ENCODE measurements at regions not wholly inside any gene's neighbourhood (a gene's known extent, or its start where the extent isn't known, plus 50 kb on each side); places are given as distances from the start of the nearest gene placed in this dataset.

GRCh38 chr3:18828637-18829036 lies 319.7 kb upstream of the KCNH8 start:
- H3K9ac ChIP-seq (ENCODE audit: low read depth in 1 of 2, low read length in 2 of 2), result no peak overlapping the region
- no peaks in the 10 kb centered on the region for H3K27me3 ChIP-seq (ENCODE audit: control insufficient read depth in 4 of 4, insufficient read depth in 4 of 4, low read length in 3 of 4)
- 93% methylated on average over 2 of the region's 2 CpGs for WGBS
- H3K4me3 ChIP-seq (ENCODE audit: low read depth in 1 of 3, low read length in 3 of 3), result no peak overlapping the region
- no peaks in the 10 kb centered on the region for H3K9me3 ChIP-seq (ENCODE audit: control insufficient read depth in 4 of 4, low read length in 3 of 4)
- TF ChIP-seq MAX (IDR thresholded peaks at IDR 0.05) (no peak), GABPA (IDR thresholded peaks at IDR 0.05 in 1 of 2, conservative IDR thresholded peaks at IDR 0.05 in 1 of 2) (no peak), RXRA (IDR thresholded peaks at IDR 0.05) (no peak), YY1 (IDR thresholded peaks at IDR 0.05) (no peak), TAF1 (conservative IDR thresholded peaks at IDR 0.05) (no peak), HNF4A (conservative IDR thresholded peaks at IDR 0.05) (no peak), ATF3 (IDR thresholded peaks at IDR 0.05) (no peak), JUND (IDR thresholded peaks at IDR 0.05) (no peak), FOXA1 (IDR thresholded peaks at IDR 0.05) (no peak), FOXA2 (IDR thresholded peaks at IDR 0.05) (no peak)
- H3K4me1 ChIP-seq (ENCODE audit: control insufficient read depth in 4 of 4, insufficient read depth in 4 of 4, low read length in 3 of 4), result no peaks in the 10 kb centered on the region
- no peak overlapping the region for H3K27ac ChIP-seq (ENCODE audit: low read depth in 1 of 2, low read length in 2 of 2)
- no peaks in the 10 kb centered on the region for H3K36me3 ChIP-seq (ENCODE audit: control insufficient read depth in 4 of 4, insufficient read depth in 3 of 4, low read depth in 1 of 4, low read length in 3 of 4)
- DNase-seq (ENCODE audit: low spot score), result no peak

- no peaks in the 10 kb centered on the region for H3K4me1 ChIP-seq (ENCODE audit: control insufficient read depth in 4 of 4, insufficient read depth in 4 of 4, low read length in 3 of 4)
- 48% methylated on average over 3 of the region's 3 CpGs for WGBS
- H3K27ac ChIP-seq (ENCODE audit: low read depth in 1 of 2, low read length in 2 of 2), result no peak overlapping the region
- TF ChIP-seq ATF3 (IDR thresholded peaks at IDR 0.05) (no peak), FOXA1 (IDR thresholded peaks at IDR 0.05) (no peak), NR2F2 (IDR thresholded peaks at IDR 0.05) (no peak), GABPA (IDR thresholded peaks at IDR 0.05 in 1 of 2, conservative IDR thresholded peaks at IDR 0.05 in 1 of 2) (no peak), CTCF (IDR thresholded peaks at IDR 0.05; ENCODE audit: low read depth, low read length, missing input control) (no peak), RAD21 (IDR thresholded peaks at IDR 0.05) (no peak), SP1 (IDR thresholded peaks at IDR 0.05) (no peak), JUND (IDR thresholded peaks at IDR 0.05) (no peak), TAF1 (conservative IDR thresholded peaks at IDR 0.05) (no peak), HNF4G (IDR thresholded peaks at IDR 0.05) (no peak), MAX (IDR thresholded peaks at IDR 0.05) (no peak)
- H3K9ac ChIP-seq (ENCODE audit: low read depth in 1 of 2, low read length in 2 of 2), result no peak overlapping the region
- no peak overlapping the region for H3K4me3 ChIP-seq (ENCODE audit: low read depth in 1 of 3, low read length in 3 of 3)
- H3K36me3 ChIP-seq (ENCODE audit: control insufficient read depth in 4 of 4, insufficient read depth in 3 of 4, low read depth in 1 of 4, low read length in 3 of 4), result no peaks in the 10 kb centered on the region
- no peaks in the 10 kb centered on the region for H3K27me3 ChIP-seq (ENCODE audit: control insufficient read depth in 4 of 4, insufficient read depth in 4 of 4, low read length in 3 of 4)
- no peak for DNase-seq (ENCODE audit: low spot score)
- no peaks in the 10 kb centered on the region for H3K9me3 ChIP-seq (ENCODE audit: control insufficient read depth in 4 of 4, low read length in 3 of 4)
Measured at GRCh38 chr3:18827664-18828063, 320.6 kb upstream of the KCNH8 start.

GRCh38 chr3:18825665-18826064 lies 322.6 kb upstream of the KCNH8 start:
- H3K36me3 ChIP-seq (ENCODE audit: control insufficient read depth in 4 of 4, insufficient read depth in 3 of 4, low read depth in 1 of 4, low read length in 3 of 4), result no peaks in the 10 kb centered on the region
- no peak for DNase-seq (ENCODE audit: low spot score)
- no peaks in the 10 kb centered on the region for H3K4me1 ChIP-seq (ENCODE audit: control insufficient read depth in 4 of 4, insufficient read depth in 4 of 4, low read length in 3 of 4)
- no peak overlapping the region for H3K9ac ChIP-seq (ENCODE audit: low read depth in 1 of 2, low read length in 2 of 2)
- no peaks in the 10 kb centered on the region for H3K27me3 ChIP-seq (ENCODE audit: control insufficient read depth in 4 of 4, insufficient read depth in 4 of 4, low read length in 3 of 4)
- H3K27ac ChIP-seq (ENCODE audit: low read depth in 1 of 2, low read length in 2 of 2), result no peak overlapping the region
- no peak for TF ChIP-seq FOXA2 (IDR thresholded peaks at IDR 0.05)
- TF ChIP-seq REST (IDR thresholded peaks at IDR 0.05), result no peak
- no peak for TF ChIP-seq ZBTB33 (IDR thresholded peaks at IDR 0.05)
- no peak for TF ChIP-seq JUND (IDR thresholded peaks at IDR 0.05)
- no peak for TF ChIP-seq TAF1 (conservative IDR thresholded peaks at IDR 0.05)
- no peak for TF ChIP-seq RXRA (IDR thresholded peaks at IDR 0.05)
- TF ChIP-seq GABPA (IDR thresholded peaks at IDR 0.05 in 1 of 2, conservative IDR thresholded peaks at IDR 0.05 in 1 of 2), result no peak
- no peak for TF ChIP-seq FOXA1 (IDR thresholded peaks at IDR 0.05)
- TF ChIP-seq HNF4G (IDR thresholded peaks at IDR 0.05), result no peak
- no peak for TF ChIP-seq EGR1 (IDR thresholded peaks at IDR 0.05; ENCODE audit: low read depth in 2 of 2)
- 96% methylated on average over 2 of the region's 2 CpGs for WGBS
- no peaks in the 10 kb centered on the region for H3K9me3 ChIP-seq (ENCODE audit: control insufficient read depth in 4 of 4, low read length in 3 of 4)
- no peak overlapping the region for H3K4me3 ChIP-seq (ENCODE audit: low read depth in 1 of 3, low read length in 3 of 3)

Measured in liver (tissue), 8 donors.